ENCODE measurements at regions not wholly inside any gene's neighbourhood (a gene's known extent, or its start where the extent isn't known, plus 50 kb on each side); places are given as distances from the start of the nearest gene placed in this dataset.

DNA sequence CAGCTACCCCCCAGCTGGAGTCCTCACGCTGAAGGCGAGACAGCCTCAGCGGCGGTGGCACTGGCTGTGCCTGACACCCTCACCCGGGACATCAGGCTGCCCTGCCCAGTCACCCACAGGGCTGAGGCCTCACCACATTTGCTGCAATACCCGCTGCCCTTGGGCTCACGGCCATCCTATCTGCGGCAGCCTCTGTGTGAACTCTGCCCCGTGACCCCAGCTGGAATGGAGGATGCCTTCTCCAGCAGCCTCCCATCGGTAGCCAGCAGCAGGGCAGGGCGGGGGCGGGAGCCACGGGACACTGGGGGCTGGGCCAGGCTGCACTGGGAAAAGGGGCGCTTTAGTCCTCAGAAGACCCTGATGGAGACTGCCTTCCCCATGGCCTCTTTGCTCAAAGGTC lies 112.4 kb upstream of the ZBTB40 start:
- TF ChIP-seq, protein P1, sequence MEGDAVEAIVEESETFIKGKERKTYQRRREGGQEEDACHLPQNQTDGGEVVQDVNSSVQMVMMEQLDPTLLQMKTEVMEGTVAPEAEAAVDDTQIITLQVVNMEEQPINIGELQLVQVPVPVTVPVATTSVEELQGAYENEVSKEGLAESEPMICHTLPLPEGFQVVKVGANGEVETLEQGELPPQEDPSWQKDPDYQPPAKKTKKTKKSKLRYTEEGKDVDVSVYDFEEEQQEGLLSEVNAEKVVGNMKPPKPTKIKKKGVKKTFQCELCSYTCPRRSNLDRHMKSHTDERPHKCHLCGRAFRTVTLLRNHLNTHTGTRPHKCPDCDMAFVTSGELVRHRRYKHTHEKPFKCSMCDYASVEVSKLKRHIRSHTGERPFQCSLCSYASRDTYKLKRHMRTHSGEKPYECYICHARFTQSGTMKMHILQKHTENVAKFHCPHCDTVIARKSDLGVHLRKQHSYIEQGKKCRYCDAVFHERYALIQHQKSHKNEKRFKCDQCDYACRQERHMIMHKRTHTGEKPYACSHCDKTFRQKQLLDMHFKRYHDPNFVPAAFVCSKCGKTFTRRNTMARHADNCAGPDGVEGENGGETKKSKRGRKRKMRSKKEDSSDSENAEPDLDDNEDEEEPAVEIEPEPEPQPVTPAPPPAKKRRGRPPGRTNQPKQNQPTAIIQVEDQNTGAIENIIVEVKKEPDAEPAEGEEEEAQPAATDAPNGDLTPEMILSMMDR (IDR thresholded peaks at IDR 0.05; ENCODE audit: low read length): no peak
- no peak for TF ChIP-seq EZH2 (optimal IDR thresholded peaks at IDR 0.05; ENCODE audit: low read depth, low read length)

All from MM.1S (cell line).